NCI-H1417 treated with DMSO at 0.1 percent for 48 hours (cell line): ENCODE measurements at regions not wholly inside any gene's neighbourhood (a gene's known extent, or its start where the extent isn't known, plus 50 kb on each side); places are given as distances from the start of the nearest gene placed in this dataset.

Experiments used
- DNase-seq: peaks from one replicate; lab custom pipeline; 2025; lab: John Stamatoyannopoulos, UW

DNA sequence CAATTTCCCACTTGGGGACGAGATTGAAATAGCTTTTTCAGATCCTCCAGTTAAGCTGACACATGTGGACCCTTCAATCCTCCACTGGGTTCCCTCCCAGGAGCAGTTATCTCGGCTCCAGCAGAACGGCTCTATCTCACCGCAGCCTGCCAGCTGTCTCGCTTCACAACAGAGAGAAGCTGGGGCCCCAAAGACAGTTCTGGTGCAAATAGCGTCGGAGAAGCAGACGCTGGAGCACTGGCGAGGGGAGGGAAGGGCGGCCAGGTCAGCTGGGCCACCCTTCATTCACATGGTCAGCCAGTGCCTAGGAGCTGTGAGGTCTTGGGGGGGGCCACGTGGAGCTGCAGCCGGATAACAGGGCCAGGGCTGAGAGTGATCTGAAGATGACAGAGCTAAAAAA lies 141.3 kb upstream of the SDK2 start:
- no peak for DNase-seq

GRCh38 chr17:73785958-73786743 lies 141.9 kb upstream of the SDK2 start:
- DNase-seq, result no peak

DNA sequence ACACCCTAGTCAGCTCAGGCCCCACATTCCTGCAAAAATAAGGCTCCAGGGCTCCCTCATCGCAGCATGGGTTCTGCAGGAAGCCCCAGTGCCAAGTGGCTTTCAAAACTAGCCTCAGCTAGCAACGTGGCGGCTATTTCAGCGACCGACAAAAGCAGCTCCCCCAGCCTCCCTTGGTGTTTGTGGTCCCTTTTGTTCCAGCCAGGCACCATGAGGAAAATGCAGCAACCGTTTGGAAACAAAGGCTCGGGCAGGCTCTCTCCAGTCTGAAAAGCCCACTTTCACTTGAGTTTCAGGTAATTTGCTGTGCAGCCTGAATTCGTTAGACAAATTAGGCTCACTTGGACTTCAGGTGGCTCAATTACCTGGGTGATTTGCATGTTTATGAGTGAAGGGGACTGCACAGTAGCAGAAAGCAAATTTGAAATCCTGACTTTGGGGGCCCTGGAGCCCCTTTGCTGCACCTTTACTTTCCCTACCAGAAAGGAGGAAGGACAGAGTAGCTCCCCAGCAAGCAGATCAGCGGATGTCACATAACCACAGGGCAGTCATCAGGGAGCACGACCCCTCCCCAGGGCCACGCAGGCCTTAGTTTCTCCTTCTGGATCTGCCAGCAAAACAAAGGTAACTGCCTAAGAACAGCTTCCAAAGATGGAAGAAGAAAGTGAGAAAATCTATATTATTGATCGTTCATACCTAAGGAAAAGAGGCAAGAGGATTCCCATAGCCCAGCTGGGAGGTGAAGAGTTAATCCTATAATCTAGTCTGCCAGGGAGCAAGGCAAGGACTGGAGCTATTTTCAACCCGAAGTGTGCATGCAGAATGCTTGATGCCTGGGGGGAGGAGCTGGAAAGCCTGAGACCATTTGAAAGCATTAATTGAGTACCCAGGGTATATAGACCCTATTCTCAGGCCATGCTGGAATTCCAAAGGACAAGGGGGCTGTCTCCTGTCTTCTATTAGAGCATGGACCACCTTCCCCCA lies 143.1 kb upstream of the SDK2 start:
- no peak for DNase-seq

- DNase-seq, result no peak
These were observed 143.9 kb upstream of the SDK2 start for GRCh38 chr17:73788111-73788510.

GRCh38 chr17:73791121-73791520 lies 146.9 kb upstream of the SDK2 start:
- no peak for DNase-seq

DNA sequence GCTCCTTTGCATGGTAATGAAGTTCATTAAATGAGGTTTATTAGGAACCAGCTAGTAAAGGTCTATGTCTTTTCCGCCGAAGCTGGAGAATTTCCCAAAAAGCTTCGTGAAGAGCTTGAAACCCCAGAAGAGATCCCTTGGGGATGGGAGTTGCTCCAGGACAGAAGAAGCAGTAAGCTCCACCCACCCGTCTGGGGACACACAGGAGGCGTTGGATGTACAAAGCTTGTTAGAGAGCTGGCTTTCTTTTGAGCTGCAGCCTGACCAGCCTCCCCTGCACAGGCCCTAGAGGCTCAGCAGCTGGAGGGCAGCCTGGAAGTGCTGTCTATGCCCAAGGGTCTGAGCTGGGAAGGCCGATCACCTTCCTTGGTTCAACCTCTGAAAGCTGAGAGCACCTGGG lies 147.4 kb upstream of the SDK2 start:
- no peak for DNase-seq

DNA sequence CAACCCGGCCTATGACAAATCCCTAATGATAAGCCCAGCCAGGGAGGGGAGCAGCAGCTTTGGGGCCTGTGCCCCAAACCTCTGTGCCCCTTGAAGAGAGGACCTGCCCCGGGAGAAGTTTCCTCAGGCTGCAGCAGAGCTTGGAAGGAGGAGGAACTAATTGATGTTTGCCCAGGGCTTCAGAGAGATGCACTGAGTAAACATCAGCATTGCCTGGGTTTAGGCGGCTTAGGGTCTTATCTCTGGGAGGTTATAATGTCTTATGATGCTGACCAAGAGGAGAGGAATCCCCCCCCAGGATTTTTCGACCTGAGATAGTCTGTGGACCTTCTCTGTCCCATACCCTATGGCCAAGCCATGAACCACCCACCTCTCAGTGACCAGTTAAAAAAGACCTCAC lies 148.7 kb upstream of the SDK2 start:
- no peak for DNase-seq

- DNase-seq, result no peak
These were observed 150.1 kb upstream of the SDK2 start for GRCh38 chr17:73794336-73794735.

GRCh38 chr17:73795730-73796129 lies 151.5 kb upstream of the SDK2 start:
- DNase-seq, result no peak

DNA sequence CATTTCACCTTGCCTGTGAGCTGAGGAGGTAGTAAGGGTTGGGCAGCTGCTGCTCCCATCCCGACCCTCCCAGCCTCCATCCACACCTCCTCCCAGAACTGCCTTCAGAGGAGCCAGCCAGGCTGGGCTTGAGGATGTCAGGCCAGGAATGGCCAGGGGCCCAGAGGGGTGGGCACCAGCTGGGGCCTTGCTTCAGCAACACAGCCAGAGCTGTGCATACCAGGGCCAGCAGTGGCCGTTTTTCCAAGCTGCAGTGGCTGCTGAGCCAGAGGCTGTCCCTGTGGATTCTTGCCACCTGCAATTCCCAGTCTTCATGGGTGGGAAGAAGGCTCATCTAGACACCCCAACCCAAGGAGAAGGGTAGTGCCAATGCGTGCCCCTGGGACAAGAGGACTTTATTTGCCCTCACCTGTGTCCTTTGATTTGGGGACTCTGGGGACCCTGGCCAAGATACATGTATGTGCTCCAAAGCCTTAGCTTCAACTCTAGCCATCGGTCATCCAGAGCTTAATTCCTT lies 153.4 kb upstream of the SDK2 start:
- DNase-seq, result no peak

GRCh38 chr17:73798111-73798748 lies 154.0 kb upstream of the SDK2 start:
- DNase-seq, result no peak

GRCh38 chr17:73799096-73799495 lies 154.9 kb upstream of the SDK2 start:
- DNase-seq, result no peak

- no peak for DNase-seq
These were observed 155.8 kb upstream of the SDK2 start for GRCh38 chr17:73799781-73800627.

DNA sequence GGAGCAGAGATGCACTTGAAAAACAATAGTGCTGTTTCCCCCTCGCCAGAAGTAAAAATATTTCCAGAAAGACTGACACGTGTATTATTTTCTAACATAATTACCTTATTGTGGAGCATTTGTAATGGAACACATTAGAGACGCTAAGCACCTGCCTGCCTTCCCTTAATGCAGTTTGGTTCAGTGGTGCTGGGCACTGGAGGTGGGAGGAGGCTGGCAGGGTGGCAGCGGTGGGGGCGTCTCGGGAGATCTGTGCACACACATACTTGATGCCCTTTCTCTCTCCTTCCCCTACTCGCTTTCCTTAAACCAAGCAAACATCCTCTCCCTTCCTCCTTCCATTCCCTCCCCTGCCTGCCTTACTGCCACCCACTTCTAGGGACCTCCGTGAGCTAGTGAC lies 156.6 kb upstream of the SDK2 start:
- DNase-seq, result peak; percentile 83

DNA sequence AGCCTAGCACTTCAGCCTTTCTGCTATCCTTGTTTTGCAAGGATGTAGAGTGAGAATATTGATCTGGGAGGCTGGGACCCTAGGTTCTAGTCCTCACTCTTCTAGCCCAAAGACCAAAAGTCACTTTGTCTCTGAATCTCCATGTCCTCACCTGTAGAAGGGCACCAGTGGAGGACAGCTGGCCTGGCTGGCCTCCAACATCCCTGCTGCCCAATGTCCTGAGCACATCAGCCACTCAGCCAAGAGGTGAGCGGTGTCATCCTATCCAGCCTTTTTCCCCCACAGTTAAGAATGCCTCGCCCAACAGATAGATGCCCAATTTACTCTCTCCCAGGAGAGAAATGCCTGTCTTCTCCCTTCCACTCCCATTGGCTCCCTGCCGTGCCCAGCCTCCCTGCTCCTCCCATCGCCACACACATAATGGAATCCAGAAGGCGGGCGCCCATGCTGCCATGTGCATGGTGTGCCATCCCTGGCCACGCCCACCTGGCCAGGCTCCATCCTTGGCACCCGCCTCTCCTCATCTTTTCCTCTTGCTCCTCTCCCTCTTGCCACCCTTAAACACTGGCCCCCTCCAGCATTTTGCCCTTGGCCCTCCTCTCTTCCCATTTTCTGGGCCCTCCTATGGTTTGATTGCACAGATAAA lies 157.3 kb upstream of the SDK2 start:
- no peak for DNase-seq

DNA sequence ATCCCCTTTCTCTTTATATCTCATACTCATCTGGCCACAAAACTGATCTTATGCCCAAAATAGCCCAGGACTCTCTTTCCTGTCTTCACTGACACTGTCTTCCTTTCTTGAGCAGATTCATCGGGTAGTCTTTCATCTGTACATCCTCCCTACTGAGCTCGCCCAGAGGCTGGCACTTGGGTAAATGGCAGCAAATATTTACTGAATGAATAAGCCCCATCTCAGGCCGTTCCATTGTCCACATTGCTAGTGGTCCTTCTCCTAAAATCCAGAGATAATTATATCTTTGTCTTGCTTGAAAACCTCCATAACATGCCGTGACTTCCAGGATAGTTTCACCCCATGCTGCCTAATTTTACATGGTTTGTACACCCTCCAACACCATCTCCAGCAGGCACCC lies 158.1 kb upstream of the SDK2 start:
- DNase-seq, result no peak

GRCh38 chr17:73802871-73803270 lies 158.6 kb upstream of the SDK2 start:
- DNase-seq, result no peak

DNA sequence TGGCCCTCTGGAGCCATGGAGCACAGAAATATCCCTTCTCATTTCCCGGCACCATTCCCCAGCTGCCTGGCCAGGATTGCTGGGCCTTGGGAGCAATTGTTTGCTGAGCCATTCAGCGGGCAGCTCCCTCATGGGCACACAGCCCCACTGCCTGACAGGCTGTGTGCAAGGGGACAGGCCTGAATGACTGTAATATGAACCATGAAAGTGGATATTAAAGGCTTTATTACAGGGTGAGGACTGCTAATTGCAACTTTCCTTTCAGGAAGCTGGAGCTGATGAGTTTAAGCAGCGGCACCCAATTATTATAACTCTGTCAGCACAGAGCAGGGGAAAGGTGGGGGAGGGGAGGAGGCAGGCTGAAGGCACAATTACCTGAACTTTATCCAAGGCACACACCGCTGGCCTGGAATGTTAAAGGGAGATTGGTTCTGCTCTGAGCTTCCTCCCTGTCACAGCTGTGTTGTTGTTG lies 159.8 kb upstream of the SDK2 start:
- peak; percentile 94 for DNase-seq

GRCh38 chr17:73806768-73807167 lies 162.5 kb upstream of the SDK2 start:
- no peak for DNase-seq

DNA sequence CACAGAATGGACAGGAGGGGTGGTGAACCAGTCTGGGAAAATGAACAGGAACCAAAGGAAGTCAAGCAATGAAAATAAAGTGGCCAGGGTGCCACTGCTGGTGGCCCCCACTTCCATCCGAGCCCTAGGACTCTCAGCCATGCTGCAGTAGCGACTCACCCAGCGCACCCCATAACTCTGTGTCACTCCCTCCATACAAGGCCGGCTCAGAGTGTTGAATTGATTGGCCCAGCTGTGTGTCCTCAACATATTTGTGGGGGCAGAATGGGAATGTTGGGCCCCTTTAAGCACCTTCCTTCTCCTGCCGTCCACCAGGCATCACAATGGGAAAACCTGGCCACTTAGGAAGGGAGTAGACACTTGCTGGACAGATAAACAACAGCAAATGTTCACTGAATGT lies 169.0 kb upstream of the SDK2 start:
- no peak for DNase-seq

DNA sequence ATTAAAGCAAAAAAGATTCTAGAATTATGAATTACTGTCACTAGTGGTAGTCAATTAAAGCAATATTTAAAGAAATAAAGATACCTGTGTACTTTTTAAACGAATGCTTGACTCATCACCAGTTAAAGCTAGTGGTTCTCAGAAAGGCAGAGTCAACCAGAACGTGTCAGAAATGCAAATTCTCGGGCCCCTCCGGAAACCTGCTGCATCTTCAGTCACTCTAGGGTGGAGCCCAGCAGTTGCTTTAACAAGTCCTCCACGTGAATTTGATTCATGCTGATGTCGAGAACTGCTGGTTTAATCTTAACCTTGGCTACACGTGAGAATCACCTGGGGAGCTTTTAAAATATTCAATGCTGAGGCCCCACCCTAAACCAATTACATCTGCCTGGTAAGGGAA lies 169.8 kb upstream of the SDK2 start:
- DNase-seq, result no peak
